ENCODE measurements at regions not wholly inside any gene's neighbourhood (a gene's known extent, or its start where the extent isn't known, plus 50 kb on each side); places are given as distances from the start of the nearest gene placed in this dataset.

- TF ChIP-seq, protein P1, sequence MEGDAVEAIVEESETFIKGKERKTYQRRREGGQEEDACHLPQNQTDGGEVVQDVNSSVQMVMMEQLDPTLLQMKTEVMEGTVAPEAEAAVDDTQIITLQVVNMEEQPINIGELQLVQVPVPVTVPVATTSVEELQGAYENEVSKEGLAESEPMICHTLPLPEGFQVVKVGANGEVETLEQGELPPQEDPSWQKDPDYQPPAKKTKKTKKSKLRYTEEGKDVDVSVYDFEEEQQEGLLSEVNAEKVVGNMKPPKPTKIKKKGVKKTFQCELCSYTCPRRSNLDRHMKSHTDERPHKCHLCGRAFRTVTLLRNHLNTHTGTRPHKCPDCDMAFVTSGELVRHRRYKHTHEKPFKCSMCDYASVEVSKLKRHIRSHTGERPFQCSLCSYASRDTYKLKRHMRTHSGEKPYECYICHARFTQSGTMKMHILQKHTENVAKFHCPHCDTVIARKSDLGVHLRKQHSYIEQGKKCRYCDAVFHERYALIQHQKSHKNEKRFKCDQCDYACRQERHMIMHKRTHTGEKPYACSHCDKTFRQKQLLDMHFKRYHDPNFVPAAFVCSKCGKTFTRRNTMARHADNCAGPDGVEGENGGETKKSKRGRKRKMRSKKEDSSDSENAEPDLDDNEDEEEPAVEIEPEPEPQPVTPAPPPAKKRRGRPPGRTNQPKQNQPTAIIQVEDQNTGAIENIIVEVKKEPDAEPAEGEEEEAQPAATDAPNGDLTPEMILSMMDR (IDR thresholded peaks at IDR 0.05; ENCODE audit: low read length): no peak
- TF ChIP-seq EZH2phosphoT487 (IDR thresholded peaks at IDR 0.05; ENCODE audit: low read length): no peak
These were observed 307.0 kb upstream of the RASGRP1 start for GRCh38 chr15:38871638-38872037.

All from MM.1S (cell line).